GM23338 (cell line): ENCODE measurements at regions not wholly inside any gene's neighbourhood (a gene's known extent, or its start where the extent isn't known, plus 50 kb on each side); places are given as distances from the start of the nearest gene placed in this dataset.

ENCODE experiments used
- ATAC-seq: fragments of 200-7000 bp; cut with Tn5 transposase; 3 replicates; pipeline ENCODE4 v1.9.1; 2020
- DNase-seq: peaks from one replicate; pipeline ENCODE4 v3.0.0-alpha.2; 2015; ENCODE audit warnings: low spot score
- H2AFZ ChIP-seq: fragments of 200-600 bp; sonication (generic); 2 replicates; pipeline ENCODE4 v1.8.0; 2016; ENCODE audit warnings: antibody characterized with exemption, mild to moderate bottlenecking, moderate library complexity
- H3F3A ChIP-seq: fragments of 200-600 bp; sonication (generic); replicated peaks from 2 replicates; pipeline ENCODE4 v1.8.0; 2017; ENCODE audit warnings: antibody characterized with exemption, mixed run types, low read depth
- H3K27ac ChIP-seq: fragments of 200-600 bp; sonication (generic); 2 replicates; pipeline ENCODE4 v1.6.1; 2016; ENCODE audit warnings: low read depth
- H3K27me3 ChIP-seq: fragments of 200-600 bp; sonication (generic); 2 replicates; pipeline ENCODE4 v1.8.0; 2016; ENCODE audit warnings: mild to moderate bottlenecking, mixed run types, moderate library complexity; ENCODE audit not compliant: insufficient read depth
- H3K36me3 ChIP-seq: fragments of 200-600 bp; sonication (generic); 2 replicates; pipeline ENCODE4 v1.8.0; 2016; ENCODE audit warnings: mild to moderate bottlenecking; ENCODE audit not compliant: insufficient read depth
- H3K4me1 ChIP-seq: fragments of 200-600 bp; sonication (generic); 2 replicates; pipeline ENCODE4 v1.8.0; 2016; ENCODE audit warnings: mild to moderate bottlenecking, moderate library complexity; ENCODE audit not compliant: insufficient read depth
- H3K4me2 ChIP-seq: fragments of 200-600 bp; sonication (generic); 2 replicates; pipeline ENCODE4 v1.7.1; 2017; ENCODE audit warnings: mixed run types
- H3K4me3 ChIP-seq: fragments of 200-600 bp; sonication (generic); 2 replicates; pipeline ENCODE4 v1.6.1; 2016; ENCODE audit warnings: mixed run types
- H3K79me2 ChIP-seq: fragments of 200-600 bp; sonication (generic); replicated peaks from 2 replicates; pipeline ENCODE4 v1.8.0; 2017; ENCODE audit warnings: mild to moderate bottlenecking; ENCODE audit not compliant: insufficient read depth
- H3K9me2 ChIP-seq: fragments of 200-600 bp; sonication (generic); 2 replicates; pipeline ENCODE4 v1.8.0; 2017; ENCODE audit not compliant: insufficient read depth
- H4K20me1 ChIP-seq: fragments of 200-600 bp; sonication (generic); replicated peaks from 2 replicates; pipeline ENCODE4 v1.8.0; 2017; ENCODE audit warnings: mild to moderate bottlenecking; ENCODE audit not compliant: insufficient read depth
- H3K27ac Mint-ChIP-seq: 2 replicates; pipeline ENCODE4 v1.8.0; 2020; ENCODE audit warnings: inconsistent platforms, mild to moderate bottlenecking, moderate library complexity, mixed read lengths
- H3K27me3 Mint-ChIP-seq: 3 replicates; pipeline ENCODE4 v1.8.0; 2022; ENCODE audit warnings: low read depth, mild to moderate bottlenecking, moderate library complexity, mixed read lengths, inconsistent platforms; ENCODE audit not compliant: insufficient read depth, poor library complexity
- H3K36me3 Mint-ChIP-seq: 3 replicates; pipeline ENCODE4 v1.8.0; 2021; ENCODE audit warnings: low read depth, mild to moderate bottlenecking, inconsistent platforms, moderate library complexity, mixed read lengths
- H3K4me1 Mint-ChIP-seq: 3 replicates; pipeline ENCODE4 v1.8.0; 2020; ENCODE audit warnings: mild to moderate bottlenecking, inconsistent platforms, mixed read lengths
- H3K4me3 Mint-ChIP-seq: 3 replicates; pipeline ENCODE4 v1.8.0; 2021; ENCODE audit warnings: moderate library complexity, mild to moderate bottlenecking, inconsistent platforms, mixed read lengths
- H3K9me3 Mint-ChIP-seq: 3 replicates; pipeline ENCODE4 v1.8.0; 2020; ENCODE audit warnings: moderate library complexity, mild to moderate bottlenecking, inconsistent platforms, mixed read lengths
- CREB1 ChIP-seq: fragments of 250-450 bp; sonication (Bioruptor Pico); IDR thresholded peaks from 2 replicates; pipeline ENCODE4 v1.5.0; 2020; ENCODE audit warnings: low read depth, mild to moderate bottlenecking, moderate library complexity
- EZH2 ChIP-seq: fragments of 200-600 bp; sonication (generic); IDR thresholded peaks from one replicate; pipeline ENCODE4 v1.8.0; 2017; ENCODE audit warnings: antibody characterized with exemption, mild to moderate bottlenecking, low read depth; ENCODE audit not compliant: unreplicated experiment
- EZH2phosphoT487 ChIP-seq: fragments of 200-600 bp; sonication (generic); IDR thresholded peaks from one replicate; pipeline ENCODE4 v1.8.1; 2018; ENCODE audit warnings: antibody characterized with exemption; ENCODE audit not compliant: unreplicated experiment
- JUNB ChIP-seq: IDR thresholded peaks from one replicate; pipeline ENCODE4 v1.6.1; 2016; ENCODE audit warnings: antibody characterized with exemption; ENCODE audit not compliant: unreplicated experiment
- NANOG ChIP-seq: IDR thresholded peaks from 2 replicates; pipeline ENCODE4 v1.6.1; 2016; ENCODE audit warnings: antibody characterized with exemption, borderline replicate concordance
- POLR2AphosphoS5 ChIP-seq: IDR thresholded peaks from 2 replicates; pipeline ENCODE4 v1.6.1; 2016; ENCODE audit warnings: antibody characterized with exemption, low read depth
- STAT1 ChIP-seq: IDR thresholded peaks from one replicate; pipeline ENCODE4 v1.6.1; 2016; ENCODE audit warnings: antibody characterized with exemption; ENCODE audit not compliant: unreplicated experiment
- ZNF114 ChIP-seq: fragments of 250-450 bp; sonication (Bioruptor Pico); IDR thresholded peaks from 2 replicates; pipeline ENCODE4 v1.5.0; 2020; ENCODE audit warnings: mild to moderate bottlenecking, moderate library complexity
- ZNF331 ChIP-seq: fragments of 250-450 bp; sonication (Bioruptor Pico); IDR thresholded peaks from 2 replicates; pipeline ENCODE4 v1.5.0; 2020; ENCODE audit warnings: low read depth, mild to moderate bottlenecking, moderate library complexity
- TF ChIP-seq, protein P1 (sequence below): IDR thresholded peaks from one replicate; pipeline ENCODE4 v1.6.1; 2018; ENCODE audit warnings: antibody characterized with exemption; ENCODE audit not compliant: unreplicated experiment
- TF ChIP-seq, protein P2 (sequence below), 2 experiments: fragments of 200-600 bp in 1 of 2; sonication (generic) in 1 of 2; conservative IDR thresholded peaks; 2 replicates each; pipeline versions ENCODE4 v1.5.1 to v1.6.1; 2016 to 2017; ENCODE audit warnings: antibody characterized with exemption in 2 of 2, low read depth in 2 of 2, mild to moderate bottlenecking in 2 of 2, moderate library complexity in 1 of 2
- TF ChIP-seq, protein P3 (sequence below): IDR thresholded peaks from 2 replicates; pipeline ENCODE4 v1.6.1; 2016; ENCODE audit warnings: antibody characterized with exemption
- TF ChIP-seq, protein P4 (sequence below): fragments of 250-450 bp; sonication (Bioruptor Pico); IDR thresholded peaks from 2 replicates; pipeline ENCODE4 v1.5.0; 2020; ENCODE audit warnings: mild to moderate bottlenecking, moderate library complexity

DNA sequence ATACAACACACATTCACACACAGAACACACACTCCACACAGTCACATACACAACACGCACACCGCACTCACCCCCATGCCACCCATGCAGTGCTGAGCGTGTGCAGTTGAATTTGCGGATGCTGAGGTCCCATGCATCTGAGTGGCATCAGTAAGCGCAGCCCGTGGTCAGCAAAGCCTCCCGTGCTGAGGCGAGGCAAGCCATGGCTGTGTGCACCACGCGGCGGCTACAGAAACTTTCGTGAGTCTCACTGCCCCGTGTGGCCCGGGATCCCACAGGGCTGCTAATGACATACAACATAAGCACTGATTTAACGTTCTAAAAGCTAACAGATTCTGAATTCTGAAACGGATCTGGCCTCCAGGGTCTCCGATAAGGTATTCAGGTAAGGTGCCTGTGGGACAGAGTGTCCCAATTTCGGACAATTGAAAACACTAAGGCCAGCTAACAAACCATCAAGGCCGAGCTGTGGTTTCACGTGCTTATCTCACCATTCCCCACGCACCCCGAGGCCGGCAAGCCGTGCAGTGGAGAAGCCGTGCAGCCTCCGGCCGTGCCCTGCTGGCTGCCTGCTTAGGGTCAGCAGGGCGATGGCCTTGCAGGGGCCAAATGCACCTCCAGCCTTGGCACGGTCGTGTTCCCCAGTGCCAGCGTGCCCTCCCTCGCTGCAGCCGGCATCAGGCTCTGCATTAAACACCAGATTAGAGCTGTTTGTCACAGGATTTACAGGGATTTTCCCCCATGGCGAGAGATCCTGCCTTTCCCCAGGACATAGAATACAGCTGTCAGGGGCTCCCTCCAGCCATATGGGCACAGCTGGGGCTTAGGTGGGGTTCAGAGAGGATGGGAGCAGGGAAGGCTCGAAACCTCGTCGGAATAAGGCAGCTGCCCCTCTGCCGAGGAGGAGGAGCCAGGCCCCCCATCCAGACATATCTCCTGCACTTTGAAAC, 191.7 kb downstream of the C16orf95 start:
- Mint-ChIP-seq H3K4me1 (no peaks in the 10 kb centered on the region), H3K27me3 (peaks cover 4% of the 10 kb centered on the region), H3K4me3 (no peak overlapping the region), H3K36me3 (no peaks in the 10 kb centered on the region; the same call in 2 of the 3 replicates), H3K9me3 (peaks cover 7% of the 10 kb centered on the region), H3K27ac (no peak overlapping the region)
- Histone ChIP-seq H3K4me3 (no peak overlapping the region), H3K27ac (no peak overlapping the region), H2AFZ (no peak overlapping the region), H3K4me1 (no peaks in the 10 kb centered on the region), H3K9me2 (no peaks in the 10 kb centered on the region), H3K4me2 (no peak overlapping the region), H3K36me3 (no peaks in the 10 kb centered on the region), H3K27me3 (no peaks in the 10 kb centered on the region), H3F3A (peaks cover 2% of the 10 kb centered on the region; the same call in 1 of the 2 replicates), H4K20me1 (no peaks in the 10 kb centered on the region), H3K79me2 (no peaks in the 10 kb centered on the region)
- no peak for ATAC-seq
- DNase-seq, result no peak
- TF ChIP-seq NANOG (no peak), EZH2phosphoT487 (no peak), ZNF331 (CRISPR knock-in tag) (no peak), POLR2AphosphoS5 (no peak), CREB1 (no peak), ZNF114 (CRISPR knock-in tag) (no peak), STAT1 (no peak), JUNB (no peak), EZH2 (no peak)
- TF ChIP-seq, protein P1, sequence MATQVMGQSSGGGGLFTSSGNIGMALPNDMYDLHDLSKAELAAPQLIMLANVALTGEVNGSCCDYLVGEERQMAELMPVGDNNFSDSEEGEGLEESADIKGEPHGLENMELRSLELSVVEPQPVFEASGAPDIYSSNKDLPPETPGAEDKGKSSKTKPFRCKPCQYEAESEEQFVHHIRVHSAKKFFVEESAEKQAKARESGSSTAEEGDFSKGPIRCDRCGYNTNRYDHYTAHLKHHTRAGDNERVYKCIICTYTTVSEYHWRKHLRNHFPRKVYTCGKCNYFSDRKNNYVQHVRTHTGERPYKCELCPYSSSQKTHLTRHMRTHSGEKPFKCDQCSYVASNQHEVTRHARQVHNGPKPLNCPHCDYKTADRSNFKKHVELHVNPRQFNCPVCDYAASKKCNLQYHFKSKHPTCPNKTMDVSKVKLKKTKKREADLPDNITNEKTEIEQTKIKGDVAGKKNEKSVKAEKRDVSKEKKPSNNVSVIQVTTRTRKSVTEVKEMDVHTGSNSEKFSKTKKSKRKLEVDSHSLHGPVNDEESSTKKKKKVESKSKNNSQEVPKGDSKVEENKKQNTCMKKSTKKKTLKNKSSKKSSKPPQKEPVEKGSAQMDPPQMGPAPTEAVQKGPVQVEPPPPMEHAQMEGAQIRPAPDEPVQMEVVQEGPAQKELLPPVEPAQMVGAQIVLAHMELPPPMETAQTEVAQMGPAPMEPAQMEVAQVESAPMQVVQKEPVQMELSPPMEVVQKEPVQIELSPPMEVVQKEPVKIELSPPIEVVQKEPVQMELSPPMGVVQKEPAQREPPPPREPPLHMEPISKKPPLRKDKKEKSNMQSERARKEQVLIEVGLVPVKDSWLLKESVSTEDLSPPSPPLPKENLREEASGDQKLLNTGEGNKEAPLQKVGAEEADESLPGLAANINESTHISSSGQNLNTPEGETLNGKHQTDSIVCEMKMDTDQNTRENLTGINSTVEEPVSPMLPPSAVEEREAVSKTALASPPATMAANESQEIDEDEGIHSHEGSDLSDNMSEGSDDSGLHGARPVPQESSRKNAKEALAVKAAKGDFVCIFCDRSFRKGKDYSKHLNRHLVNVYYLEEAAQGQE, result no peak
- TF ChIP-seq, protein P2, sequence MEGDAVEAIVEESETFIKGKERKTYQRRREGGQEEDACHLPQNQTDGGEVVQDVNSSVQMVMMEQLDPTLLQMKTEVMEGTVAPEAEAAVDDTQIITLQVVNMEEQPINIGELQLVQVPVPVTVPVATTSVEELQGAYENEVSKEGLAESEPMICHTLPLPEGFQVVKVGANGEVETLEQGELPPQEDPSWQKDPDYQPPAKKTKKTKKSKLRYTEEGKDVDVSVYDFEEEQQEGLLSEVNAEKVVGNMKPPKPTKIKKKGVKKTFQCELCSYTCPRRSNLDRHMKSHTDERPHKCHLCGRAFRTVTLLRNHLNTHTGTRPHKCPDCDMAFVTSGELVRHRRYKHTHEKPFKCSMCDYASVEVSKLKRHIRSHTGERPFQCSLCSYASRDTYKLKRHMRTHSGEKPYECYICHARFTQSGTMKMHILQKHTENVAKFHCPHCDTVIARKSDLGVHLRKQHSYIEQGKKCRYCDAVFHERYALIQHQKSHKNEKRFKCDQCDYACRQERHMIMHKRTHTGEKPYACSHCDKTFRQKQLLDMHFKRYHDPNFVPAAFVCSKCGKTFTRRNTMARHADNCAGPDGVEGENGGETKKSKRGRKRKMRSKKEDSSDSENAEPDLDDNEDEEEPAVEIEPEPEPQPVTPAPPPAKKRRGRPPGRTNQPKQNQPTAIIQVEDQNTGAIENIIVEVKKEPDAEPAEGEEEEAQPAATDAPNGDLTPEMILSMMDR (conservative IDR thresholded peaks at IDR 0.05; ENCODE audit: low read depth in 2 of 2), result no peak
- TF ChIP-seq, protein P3, sequence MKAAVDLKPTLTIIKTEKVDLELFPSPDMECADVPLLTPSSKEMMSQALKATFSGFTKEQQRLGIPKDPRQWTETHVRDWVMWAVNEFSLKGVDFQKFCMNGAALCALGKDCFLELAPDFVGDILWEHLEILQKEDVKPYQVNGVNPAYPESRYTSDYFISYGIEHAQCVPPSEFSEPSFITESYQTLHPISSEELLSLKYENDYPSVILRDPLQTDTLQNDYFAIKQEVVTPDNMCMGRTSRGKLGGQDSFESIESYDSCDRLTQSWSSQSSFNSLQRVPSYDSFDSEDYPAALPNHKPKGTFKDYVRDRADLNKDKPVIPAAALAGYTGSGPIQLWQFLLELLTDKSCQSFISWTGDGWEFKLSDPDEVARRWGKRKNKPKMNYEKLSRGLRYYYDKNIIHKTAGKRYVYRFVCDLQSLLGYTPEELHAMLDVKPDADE, result no peak
- TF ChIP-seq, protein P4, sequence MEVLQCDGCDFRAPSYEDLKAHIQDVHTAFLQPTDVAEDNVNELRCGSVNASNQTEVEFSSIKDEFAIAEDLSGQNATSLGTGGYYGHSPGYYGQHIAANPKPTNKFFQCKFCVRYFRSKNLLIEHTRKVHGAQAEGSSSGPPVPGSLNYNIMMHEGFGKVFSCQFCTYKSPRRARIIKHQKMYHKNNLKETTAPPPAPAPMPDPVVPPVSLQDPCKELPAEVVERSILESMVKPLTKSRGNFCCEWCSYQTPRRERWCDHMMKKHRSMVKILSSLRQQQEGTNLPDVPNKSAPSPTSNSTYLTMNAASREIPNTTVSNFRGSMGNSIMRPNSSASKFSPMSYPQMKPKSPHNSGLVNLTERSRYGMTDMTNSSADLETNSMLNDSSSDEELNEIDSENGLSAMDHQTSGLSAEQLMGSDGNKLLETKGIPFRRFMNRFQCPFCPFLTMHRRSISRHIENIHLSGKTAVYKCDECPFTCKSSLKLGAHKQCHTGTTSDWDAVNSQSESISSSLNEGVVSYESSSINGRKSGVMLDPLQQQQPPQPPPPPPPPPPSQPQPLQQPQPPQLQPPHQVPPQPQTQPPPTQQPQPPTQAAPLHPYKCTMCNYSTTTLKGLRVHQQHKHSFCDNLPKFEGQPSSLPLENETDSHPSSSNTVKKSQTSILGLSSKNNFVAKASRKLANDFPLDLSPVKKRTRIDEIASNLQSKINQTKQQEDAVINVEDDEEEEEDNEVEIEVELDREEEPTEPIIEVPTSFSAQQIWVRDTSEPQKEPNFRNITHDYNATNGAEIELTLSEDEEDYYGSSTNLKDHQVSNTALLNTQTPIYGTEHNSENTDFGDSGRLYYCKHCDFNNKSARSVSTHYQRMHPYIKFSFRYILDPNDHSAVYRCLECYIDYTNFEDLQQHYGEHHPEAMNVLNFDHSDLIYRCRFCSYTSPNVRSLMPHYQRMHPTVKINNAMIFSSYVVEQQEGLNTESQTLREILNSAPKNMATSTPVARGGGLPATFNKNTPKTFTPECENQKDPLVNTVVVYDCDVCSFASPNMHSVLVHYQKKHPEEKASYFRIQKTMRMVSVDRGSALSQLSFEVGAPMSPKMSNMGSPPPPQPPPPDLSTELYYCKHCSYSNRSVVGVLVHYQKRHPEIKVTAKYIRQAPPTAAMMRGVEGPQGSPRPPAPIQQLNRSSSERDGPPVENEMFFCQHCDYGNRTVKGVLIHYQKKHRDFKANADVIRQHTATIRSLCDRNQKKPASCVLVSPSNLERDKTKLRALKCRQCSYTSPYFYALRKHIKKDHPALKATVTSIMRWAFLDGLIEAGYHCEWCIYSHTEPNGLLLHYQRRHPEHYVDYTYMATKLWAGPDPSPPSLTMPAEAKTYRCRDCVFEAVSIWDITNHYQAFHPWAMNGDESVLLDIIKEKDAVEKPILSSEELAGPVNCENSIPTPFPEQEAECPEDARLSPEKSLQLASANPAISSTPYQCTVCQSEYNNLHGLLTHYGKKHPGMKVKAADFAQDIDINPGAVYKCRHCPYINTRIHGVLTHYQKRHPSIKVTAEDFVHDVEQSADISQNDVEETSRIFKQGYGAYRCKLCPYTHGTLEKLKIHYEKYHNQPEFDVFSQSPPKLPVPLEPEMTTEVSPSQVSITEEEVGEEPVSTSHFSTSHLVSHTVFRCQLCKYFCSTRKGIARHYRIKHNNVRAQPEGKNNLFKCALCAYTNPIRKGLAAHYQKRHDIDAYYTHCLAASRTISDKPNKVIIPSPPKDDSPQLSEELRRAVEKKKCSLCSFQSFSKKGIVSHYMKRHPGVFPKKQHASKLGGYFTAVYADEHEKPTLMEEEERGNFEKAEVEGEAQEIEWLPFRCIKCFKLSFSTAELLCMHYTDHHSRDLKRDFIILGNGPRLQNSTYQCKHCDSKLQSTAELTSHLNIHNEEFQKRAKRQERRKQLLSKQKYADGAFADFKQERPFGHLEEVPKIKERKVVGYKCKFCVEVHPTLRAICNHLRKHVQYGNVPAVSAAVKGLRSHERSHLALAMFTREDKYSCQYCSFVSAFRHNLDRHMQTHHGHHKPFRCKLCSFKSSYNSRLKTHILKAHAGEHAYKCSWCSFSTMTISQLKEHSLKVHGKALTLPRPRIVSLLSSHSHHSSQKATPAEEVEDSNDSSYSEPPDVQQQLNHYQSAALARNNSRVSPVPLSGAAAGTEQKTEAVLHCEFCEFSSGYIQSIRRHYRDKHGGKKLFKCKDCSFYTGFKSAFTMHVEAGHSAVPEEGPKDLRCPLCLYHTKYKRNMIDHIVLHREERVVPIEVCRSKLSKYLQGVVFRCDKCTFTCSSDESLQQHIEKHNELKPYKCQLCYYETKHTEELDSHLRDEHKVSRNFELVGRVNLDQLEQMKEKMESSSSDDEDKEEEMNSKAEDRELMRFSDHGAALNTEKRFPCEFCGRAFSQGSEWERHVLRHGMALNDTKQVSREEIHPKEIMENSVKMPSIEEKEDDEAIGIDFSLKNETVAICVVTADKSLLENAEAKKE, result no peak
